ENCODE measurements at regions not wholly inside any gene's neighbourhood (a gene's known extent, or its start where the extent isn't known, plus 50 kb on each side); places are given as distances from the start of the nearest gene placed in this dataset.

- TF ChIP-seq, protein P1, sequence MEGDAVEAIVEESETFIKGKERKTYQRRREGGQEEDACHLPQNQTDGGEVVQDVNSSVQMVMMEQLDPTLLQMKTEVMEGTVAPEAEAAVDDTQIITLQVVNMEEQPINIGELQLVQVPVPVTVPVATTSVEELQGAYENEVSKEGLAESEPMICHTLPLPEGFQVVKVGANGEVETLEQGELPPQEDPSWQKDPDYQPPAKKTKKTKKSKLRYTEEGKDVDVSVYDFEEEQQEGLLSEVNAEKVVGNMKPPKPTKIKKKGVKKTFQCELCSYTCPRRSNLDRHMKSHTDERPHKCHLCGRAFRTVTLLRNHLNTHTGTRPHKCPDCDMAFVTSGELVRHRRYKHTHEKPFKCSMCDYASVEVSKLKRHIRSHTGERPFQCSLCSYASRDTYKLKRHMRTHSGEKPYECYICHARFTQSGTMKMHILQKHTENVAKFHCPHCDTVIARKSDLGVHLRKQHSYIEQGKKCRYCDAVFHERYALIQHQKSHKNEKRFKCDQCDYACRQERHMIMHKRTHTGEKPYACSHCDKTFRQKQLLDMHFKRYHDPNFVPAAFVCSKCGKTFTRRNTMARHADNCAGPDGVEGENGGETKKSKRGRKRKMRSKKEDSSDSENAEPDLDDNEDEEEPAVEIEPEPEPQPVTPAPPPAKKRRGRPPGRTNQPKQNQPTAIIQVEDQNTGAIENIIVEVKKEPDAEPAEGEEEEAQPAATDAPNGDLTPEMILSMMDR (optimal IDR thresholded peaks at IDR 0.05 in 1 of 3, IDR thresholded peaks at IDR 0.05 in 1 of 3, conservative IDR thresholded peaks at IDR 0.05 in 1 of 3; ENCODE audit: extremely low read depth in 1 of 3, insufficient read depth in 2 of 3, low read length in 3 of 3) = no peak
- no peak for TF ChIP-seq EZH2 (IDR thresholded peaks at IDR 0.05; ENCODE audit: low read length)
Observed at GRCh38 chr5:123720339-123720738, 208.4 kb downstream of the CSNK1G3 start.

All from keratinocyte (primary cell).